Sciatic nerve (tissue), 2 donors: ENCODE measurements at regions not wholly inside any gene's neighbourhood (a gene's known extent, or its start where the extent isn't known, plus 50 kb on each side); places are given as distances from the start of the nearest gene placed in this dataset.
"Not testable (repeated sequence)": the region's sequence is repeated elsewhere in the genome, so short reads cannot be mapped to it uniquely, and the experiment has no call there.

ENCODE experiments used
- ATAC-seq: fragments of 200-7000 bp; cut with Tn5 transposase; one replicate; pipeline ENCODE4 v1.9.1; 2020; ENCODE audit warnings: mild to moderate bottlenecking, moderate library complexity
- DNase-seq: peaks from one replicate; pipeline ENCODE4 v3.0.0-alpha.2; 2020; ENCODE audit warnings: low spot score
- intact Hi-C: fragments of 100-400 bp; cut with DNase I; formaldehyde crosslinking; loops from one replicate; pipeline ENCODE4 v1.14.2; 2022
- donor health status: DM: no; HTN: no; CAD: no.
- donor health status: DM: no; HTN: no; CAD: no.

DNA sequence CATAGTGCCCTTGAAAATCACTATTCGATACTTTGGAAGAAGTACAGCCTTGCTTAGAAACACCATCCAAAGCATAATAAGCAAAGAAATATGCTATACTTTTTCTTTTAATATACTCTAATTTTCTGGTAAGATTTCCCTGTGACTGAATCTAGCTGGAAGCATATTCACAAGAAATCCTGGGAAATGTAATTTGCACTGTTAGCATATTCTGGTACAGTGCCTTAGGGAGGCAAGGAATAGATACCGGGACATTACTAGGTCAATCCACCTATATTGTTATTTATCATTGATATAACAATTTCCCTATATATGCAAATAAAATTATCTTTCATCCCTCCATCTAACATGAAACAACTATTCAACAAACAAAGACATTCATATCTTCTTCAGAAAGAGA, 1131.3 kb upstream of the PRR20A start:
- DNase-seq (no peak), ATAC-seq (no peak)
- intact Hi-C loops = no loop called here

DNA sequence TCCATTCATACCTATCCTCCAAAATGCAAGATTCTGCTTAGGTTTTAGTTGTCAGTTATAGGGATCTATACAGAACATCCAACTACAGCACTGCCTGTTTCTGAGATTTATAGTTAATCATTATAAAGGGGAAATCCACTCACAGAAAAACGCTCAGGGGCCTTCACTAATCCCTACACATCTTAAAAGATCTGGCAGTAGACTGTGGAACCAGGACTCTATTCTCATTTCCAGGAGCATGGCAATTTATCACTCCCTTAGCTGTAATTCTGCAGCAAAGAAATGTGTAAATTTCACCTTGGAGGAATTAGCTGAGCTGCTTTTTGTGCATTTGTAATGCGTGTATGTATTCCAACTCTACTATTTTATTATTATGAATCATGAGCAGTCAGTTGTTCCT, 1128.1 kb upstream of the PRR20A start:
- DNase-seq = no peak
- intact Hi-C loops = no loop called here
- no peak for ATAC-seq

DNA sequence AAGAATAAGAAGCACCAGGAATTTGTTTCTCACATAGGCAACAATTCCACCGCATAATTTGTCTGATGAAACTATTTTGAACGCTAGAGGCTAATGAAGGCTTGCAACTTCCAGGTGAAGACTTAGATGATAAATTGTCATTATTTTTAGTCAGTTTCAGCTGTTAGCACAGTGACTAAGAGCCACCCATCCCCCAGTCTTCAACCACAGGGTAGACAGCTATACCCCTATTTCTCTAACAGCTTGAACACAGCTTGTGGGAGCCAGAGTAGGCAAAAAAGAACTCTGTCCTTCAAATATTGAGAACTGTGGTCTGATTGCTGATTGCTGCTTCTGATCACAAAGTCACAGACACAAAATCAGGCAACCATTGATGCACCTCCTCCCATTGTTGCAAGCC, 1124.8 kb upstream of the PRR20A start:
- intact Hi-C loops = no loop called here
- ATAC-seq (no peak), DNase-seq (no peak)

DNA sequence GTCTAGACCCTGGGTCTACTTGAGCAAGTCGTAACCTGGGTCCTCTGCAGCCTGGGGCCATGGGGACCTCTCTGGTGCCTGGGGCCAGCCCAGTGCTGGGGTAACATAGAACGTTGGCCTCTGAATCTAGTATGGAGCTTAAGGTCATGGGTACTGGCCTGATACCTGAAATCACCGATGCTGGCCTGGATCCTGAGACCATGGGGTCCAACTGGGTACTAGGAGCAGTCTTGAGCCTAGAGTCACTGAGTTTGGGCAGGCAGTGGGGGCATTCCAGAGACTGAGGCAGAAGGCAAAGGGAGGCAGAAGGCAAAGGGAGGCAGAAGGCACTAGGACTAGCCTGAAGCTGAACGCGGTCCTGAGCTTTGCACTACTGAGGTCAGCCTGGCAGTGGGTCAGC, 1121.1 kb upstream of the PRR20A start:
- intact Hi-C loops = no loop called here
- no peak for DNase-seq
- ATAC-seq = no peak

DNA sequence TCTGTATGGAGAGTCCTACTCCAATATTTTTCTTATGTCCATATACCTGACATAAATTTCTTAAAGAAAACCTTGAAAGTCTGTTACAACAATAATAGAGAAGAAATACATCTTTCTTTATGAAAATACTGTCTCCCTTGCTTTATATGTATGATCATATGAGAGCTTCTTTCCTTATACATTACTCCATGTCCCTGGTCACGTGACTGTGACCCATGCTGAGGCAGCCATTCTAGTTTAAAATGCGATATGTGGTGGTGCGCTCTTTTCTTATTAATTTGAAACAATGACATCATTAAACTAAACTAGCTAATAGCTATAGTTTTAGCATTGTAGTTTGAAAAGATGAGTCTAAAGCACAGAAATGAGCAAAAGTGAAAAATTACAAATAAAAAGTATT, 1120.3 kb upstream of the PRR20A start:
- ATAC-seq (no peak), DNase-seq (no peak)
- intact Hi-C loops = no loop called here

DNA sequence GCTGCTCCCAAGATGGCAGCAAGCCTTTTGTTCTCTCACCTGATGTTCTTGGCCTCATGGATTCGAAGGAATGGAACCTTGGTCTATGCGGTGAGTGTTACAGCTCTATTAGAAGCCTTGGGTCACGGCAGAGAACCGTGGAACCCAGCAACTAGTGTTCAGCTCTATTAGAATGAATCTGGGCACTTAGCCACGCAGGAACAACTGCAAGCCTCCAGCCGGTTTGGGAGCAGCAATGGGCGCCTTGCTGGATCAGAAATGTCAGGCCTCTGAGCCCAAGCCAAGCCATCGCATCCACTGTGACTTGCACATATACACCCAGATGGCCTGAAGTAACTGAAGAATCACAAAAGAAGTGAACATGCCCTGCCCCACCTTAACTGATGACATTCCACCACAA, 1100.7 kb upstream of the PRR20A start:
- intact Hi-C loops = no loop called here
- DNase-seq (no peak), ATAC-seq (no peak)

DNA sequence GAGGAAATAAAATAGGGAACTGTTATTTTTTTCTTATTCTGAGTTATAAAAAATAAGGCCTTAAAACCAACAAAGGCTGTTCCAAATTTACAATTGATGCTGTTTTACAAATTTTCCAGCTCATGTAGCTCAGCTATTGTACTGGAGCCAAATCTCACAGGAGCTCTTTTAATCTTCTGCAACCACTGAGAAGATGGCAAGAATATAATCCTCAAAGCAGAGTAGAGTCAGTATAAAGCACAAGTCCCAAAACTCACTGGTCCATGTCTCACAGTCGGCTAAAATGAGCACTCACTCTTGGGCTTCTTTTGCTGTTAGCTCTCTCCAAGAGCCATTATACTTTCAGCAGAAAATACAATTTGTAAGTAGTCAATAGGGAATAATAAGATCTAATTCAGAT, 1074.4 kb upstream of the PRR20A start:
- no peak for ATAC-seq
- intact Hi-C loops = no loop called here
- no peak for DNase-seq

DNA sequence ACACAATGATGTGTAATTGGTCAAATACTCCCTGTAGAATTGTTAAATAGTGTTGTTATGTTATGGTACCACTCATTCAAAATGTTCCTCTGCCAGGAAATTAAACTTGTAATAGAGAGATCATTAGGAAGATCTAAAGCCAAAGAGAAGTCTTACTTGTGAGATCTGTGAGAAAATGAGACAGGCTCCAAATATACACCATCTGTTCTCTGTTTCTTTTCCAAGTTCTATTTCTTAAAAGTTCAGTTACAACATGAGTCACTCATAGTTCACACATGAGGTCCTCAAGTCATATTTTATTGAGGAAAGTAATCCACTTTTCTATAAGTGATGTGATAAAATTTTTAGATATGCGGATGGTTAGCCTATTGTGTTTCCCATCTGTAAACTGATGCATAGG, 1038.1 kb upstream of the PRR20A start:
- ATAC-seq = no peak
- DNase-seq = no peak
- intact Hi-C loops = no loop called here

DNA sequence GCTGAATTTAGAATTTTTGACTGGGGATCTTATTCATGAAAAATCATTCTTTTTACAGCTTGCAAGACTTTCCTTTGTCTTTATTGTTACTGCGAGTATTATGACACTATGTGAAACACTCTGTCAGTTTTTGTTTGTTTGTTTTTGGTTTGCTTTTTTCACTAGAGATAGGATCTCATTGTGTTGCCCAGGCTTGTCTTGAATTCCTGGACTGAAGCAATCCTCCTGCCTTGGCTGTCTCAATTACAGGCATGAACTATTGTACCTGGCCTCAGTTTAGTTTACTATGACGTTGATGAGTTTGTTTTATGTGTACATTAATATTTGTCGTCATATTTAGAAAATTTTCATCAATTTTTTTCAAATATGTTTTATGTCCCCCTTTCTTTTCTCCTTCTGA, 1030.0 kb upstream of the PRR20A start:
- no peak for DNase-seq
- ATAC-seq = no peak
- intact Hi-C loops = no loop called here

DNA sequence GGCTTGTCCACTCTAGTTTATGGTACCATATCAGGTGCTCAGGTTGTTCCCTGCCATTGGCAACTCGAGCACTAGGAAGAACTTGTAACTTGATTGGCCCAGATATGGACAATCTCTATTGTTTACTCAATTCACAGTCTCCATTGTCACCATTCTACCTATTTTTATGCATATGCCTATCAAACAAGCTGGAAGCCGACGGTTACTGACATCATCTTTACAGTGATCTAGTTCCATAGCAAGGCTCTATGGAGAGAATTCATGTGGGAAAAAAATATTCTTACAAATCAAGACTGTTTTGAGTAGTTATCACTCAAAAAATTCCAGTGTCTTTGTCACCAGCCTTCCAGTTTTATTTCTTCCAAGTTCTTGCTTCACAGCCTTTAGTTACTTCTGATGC, 1006.2 kb upstream of the PRR20A start:
- no peak for ATAC-seq
- intact Hi-C loops = no loop called here

DNA sequence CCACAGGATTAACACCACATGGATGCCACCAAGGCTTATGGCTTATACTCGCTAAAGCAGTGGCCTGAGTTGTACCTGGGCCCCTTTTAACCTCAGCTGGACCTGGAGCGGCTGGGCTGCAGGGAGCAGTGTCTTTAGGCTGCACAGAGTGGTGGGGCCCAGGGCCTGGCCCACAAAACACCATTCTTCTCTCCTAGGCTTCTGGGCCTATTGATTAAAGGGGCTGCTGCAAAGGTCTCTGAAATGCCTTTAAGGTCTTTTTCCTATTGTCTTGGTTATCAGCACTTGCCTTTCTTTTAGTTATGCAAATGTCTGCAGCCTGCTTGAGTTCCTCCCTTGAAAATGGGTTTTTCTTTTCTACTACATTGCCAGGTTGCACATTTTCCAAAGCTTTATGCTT, 973.9 kb upstream of the PRR20A start:
- ATAC-seq = no peak

More for the DNA sequence above, 1006.2 kb upstream of the PRR20A start:
- DNase-seq = no peak

DNA sequence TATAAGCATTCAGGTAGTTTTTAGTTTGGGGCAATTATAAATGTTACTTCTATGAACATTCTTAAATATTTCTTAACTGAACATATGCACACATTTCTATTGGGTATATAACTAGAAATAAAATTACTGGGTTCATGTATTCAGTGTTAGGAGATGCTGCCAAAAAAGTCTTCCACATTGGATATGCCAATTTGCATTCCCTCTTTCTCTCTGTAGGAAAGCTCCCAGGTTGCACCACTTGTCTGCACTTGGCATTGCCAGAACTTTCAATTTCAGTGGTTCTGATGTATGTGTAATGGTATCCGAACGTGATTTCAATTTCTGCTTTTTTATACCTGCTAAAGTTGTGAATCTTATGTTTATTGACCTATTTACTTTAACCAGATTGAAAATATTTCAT, 972.1 kb upstream of the PRR20A start:
- intact Hi-C loops = no loop called here
- DNase-seq = no peak
- ATAC-seq = no peak

More for the DNA sequence above, 973.9 kb upstream of the PRR20A start:
- intact Hi-C loops = no loop called here
- no peak for DNase-seq

DNA sequence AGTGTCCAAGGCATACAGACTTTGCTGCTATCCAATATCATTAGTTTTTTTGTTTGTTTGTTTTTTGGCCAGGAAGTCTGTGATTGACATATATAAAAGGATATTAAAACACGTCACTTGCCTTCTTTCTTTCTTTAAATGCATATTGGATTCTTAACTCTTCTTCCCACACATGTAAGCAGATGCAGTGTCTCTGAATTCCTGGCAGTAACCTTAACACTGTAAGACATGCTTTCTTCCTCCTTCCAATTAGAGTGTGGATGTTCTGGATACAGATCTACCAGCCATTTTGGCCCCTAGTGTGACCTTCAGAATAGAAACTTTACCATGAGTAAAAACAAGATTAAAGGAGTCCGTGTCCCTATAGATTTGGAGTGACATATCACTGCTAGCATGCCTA, 967.4 kb upstream of the PRR20A start:
- ATAC-seq = no peak
- no peak for DNase-seq
- intact Hi-C loops = no loop called here

DNA sequence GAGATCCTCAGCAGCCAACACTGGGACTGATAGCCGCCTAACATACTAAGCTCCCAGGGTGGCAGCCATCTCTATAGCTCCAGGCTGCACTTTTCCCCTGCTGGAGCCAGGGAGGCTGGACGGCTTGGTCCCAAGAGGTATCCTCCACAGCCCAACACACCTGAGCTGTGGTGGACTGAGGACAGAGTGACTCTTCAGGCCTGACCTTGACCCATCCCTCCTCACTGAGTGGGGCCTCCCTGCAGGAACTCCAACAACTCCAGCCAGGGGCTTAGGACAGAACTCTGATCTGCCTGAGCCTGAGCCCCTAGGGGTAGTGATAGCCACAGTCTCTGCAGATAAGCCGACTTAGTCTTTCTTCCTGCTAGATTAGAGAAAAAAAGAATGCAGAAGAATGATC, 958.1 kb upstream of the PRR20A start:
- no peak for ATAC-seq
- intact Hi-C loops = no loop called here
- no peak for DNase-seq

DNA sequence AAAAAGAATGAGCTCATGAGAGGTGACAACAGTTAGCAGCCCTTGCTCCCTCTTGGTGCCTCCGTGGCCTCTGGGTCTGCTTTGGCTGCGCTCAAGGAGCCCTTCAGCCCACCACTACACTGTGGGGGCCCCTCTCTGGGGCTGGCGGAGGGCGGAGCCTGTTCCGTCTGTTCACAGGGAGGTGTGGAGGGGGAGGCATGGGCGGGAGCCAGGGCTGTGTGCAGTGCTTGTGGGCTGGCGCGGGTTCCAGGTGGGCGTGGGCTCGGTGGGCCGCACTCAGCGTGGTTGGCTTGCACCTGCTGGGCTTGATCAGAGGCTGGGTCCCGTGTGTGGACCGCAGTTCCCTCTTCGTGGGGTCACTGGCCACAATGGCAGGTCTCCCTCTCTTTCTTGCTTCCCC, 953.4 kb upstream of the PRR20A start:
- DNase-seq = no peak
- peak; percentile 13 for ATAC-seq
- intact Hi-C loops = no loop called here

DNA sequence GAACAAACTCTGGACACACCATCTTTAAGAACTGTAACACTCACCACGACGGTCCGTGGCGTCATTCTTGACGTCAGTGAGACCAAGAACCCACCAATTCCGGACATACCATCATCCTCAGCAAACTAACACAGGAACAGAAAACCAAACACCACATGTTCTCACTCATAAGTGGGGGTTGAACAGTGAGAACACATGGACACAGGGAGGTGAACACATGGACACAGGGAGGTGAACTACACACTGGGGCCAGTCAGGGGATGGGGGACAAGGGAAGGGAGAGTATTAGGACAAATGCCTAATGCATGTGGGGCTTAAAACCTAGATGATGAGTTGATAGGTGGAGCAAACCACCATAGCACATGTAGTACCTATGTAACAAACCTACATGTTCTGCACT, 952.1 kb upstream of the PRR20A start:
- ATAC-seq, DNase-seq, intact Hi-C loops: not testable (repeated sequence)

DNA sequence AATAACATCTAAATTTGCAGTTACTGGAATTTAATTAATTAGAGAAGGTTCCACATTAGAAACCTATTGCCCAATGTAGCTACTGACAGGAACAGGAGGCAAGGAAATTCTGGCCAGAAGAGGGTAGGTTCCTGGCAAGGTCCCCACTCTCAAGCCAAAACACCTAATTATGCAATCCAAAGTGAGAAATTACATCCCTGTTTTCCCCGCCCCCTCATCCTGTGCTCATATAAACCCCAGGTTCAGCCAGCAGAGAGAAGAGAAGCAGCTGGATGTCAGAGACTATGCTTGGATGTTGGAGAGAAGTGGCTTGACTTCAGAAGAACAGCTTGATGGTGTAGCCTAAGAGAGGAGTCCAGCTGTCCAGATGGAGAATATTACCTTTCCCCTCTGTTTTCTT, 951.3 kb upstream of the PRR20A start:
- ATAC-seq (no peak), DNase-seq (no peak)
- intact Hi-C loops = no loop called here

DNA sequence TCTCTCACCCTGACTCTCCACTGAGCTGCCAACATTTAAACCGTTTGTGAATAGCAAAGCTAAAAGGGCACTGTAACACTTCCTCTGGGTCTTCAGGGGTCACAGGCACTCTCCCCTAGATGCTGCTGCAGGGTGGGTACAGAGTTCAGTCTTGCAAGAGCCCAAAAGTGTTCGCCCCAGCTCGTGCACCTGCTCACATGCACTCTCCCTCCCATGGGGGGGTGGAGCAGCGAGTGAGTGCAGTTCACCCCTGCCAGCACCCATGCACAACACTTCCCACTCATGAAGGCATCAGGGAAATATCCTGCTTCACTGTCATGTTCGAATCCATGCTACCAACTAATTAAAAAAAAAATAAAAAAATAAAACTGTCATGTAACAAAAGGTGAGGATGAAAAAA, 950.7 kb upstream of the PRR20A start:
- ATAC-seq (no peak), DNase-seq (no peak)
- intact Hi-C loops = no loop called here

DNA sequence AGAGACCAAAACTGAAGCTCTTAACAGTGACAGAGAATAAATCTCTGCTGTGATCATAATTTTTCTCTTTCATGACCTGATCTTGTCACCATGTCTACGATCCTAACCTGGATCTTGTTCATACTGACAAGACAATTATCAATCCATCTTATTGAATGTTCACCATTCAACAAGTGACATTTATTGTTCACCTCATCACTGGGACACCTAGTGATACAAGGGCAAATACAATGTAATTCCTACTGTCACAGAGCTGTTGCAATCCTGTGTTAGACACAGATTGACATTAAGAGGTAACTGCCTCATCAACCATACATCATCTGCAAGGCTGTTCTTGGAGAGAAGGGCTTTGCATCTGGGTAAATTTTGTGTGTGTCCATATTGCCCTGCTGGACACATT, 942.4 kb upstream of the PRR20A start:
- intact Hi-C loops = no loop called here
- ATAC-seq (no peak), DNase-seq (no peak)

DNA sequence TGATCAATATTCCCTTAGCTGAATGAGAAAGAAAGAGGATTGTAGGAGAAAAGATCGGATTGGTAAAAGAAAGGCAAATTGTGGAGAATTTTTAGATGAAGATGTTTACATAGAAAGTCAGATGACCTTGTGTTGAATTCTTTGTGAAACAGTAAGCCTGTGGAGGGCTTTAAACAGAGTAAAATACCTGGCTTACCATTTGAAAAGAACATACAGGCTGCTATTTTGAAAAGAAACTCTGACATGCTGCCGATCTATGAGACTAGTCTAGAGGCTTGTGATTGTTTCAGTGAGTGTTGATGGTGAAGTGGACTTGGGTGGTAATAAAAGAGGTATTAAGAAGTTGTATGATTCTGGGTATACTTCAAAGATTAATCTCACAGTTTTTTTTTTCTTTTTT, 938.9 kb upstream of the PRR20A start:
- DNase-seq (no peak), ATAC-seq (no peak)
- intact Hi-C loops = no loop called here

DNA sequence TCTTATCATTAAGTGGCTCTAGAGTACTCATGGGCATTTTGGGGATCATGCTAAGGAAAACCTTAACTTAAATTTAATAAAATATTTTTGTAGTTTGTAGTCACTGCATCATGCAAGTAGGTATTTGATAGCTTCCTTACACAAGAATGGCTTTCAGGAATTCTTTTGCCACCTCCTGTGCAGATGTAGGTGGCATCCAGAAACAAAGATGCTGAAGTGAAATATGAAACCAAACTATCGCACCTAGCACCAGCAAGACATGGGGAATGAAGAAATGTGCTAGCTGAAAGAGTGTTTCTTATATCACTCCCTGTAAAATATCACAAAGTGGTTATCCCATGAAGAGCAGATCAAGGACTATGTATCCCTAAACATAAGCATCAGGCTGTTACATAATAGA, 924.5 kb upstream of the PRR20A start:
- ATAC-seq (no peak), DNase-seq (no peak)
- intact Hi-C loops = no loop called here

DNA sequence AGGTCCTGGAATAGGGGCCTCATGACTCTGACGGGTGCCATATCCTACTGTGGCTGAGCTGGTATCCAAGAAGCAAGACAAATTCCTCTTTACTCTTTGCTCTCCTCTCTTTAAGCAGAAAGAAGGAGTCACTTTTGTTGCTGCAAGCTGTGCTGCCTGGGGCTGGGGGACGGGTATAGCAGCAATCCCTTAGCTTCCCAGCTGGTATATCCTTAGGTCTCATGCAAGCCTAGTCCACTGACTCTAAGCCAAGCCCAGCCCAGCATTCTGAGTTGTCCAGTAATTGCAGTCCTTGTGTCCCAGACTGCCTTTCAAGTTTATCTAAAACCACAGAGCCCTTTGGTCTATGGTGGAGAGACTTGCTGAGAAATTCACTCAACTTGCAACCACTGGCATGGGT, 893.0 kb upstream of the PRR20A start:
- DNase-seq = no peak
- intact Hi-C loops = no loop called here
- no peak for ATAC-seq
